B cell (primary cell): ENCODE measurements at regions not wholly inside any gene's neighbourhood (a gene's known extent, or its start where the extent isn't known, plus 50 kb on each side); places are given as distances from the start of the nearest gene placed in this dataset.

Source experiments
- ATAC-seq: fragments of 200-7000 bp; cut with Tn5 transposase; one replicate; pipeline ENCODE4 v1.10.0; 2021; ENCODE audit warnings: low read depth, mild to moderate bottlenecking, moderate number of reproducible peaks, moderate library complexity
- CTCF ChIA-PET: fragments of 350-600 bp; sonication (Branson Sonifier 250); formaldehyde crosslinking; loops from one replicate; lab custom pipeline; 2021; ENCODE audit warnings: antibody characterized with exemption, inconsistent platforms; lab: Charles Lee
- POLR2A ChIA-PET: fragments of 350-600 bp; sonication (Branson Sonifier 250); formaldehyde crosslinking; loops from one replicate; lab custom pipeline; 2021; ENCODE audit warnings: antibody characterized with exemption; lab: Charles Lee
- DNase-seq: peaks from one replicate; pipeline ENCODE4 v3.0.0; 2013
- H2AFZ ChIP-seq: 2 replicates; pipeline ENCODE4 v1.6.1; 2012; ENCODE audit warnings: mild to moderate bottlenecking, low read depth, low read length; ENCODE audit not compliant: insufficient read depth, poor library complexity, severe bottlenecking
- H3K27ac ChIP-seq, 2 donors: 1 replicate in 1 of 2; 2 replicates in 1 of 2; pipeline ENCODE4 v1.5.1; 2012 to 2013; ENCODE audit warnings: low read length in 2 of 2, mild to moderate bottlenecking in 2 of 2, moderate library complexity in 1 of 2
- H3K27me3 ChIP-seq, 4 experiments: fragments of 200-600 bp in 1 of 4; sonication (generic) in 1 of 4; replicated peaks in 1 of 4; 1 replicate in 2 of 4; 2 replicates in 2 of 4; pipeline versions ENCODE4 v1.6.1 to v1.7.0; 2013 to 2016; ENCODE audit warnings: low read length in 3 of 4, mild to moderate bottlenecking in 2 of 4, mixed read lengths in 1 of 4, moderate library complexity in 1 of 4; ENCODE audit not compliant: insufficient read depth in 4 of 4, control insufficient read depth in 3 of 4; ENCODE audit errors: control extremely low read depth in 1 of 4
- H3K36me3 ChIP-seq, 2 experiments: replicated peaks in 1 of 2; 1 replicate in 1 of 2; 2 replicates in 1 of 2; pipeline versions ENCODE4 v1.6.1 to v1.7.1; 2013; ENCODE audit warnings: low read length in 1 of 2; ENCODE audit not compliant: insufficient read depth in 2 of 2, control insufficient read depth in 1 of 2; ENCODE audit errors: control extremely low read depth in 1 of 2, extremely low read depth in 1 of 2
- H3K4me1 ChIP-seq, 2 donors: fragments of 200-600 bp in 1 of 2; sonication (generic) in 1 of 2; 1 replicate in 1 of 2; 2 replicates in 1 of 2; pipeline versions ENCODE4 v1.5.1 to v1.6.1; 2013 to 2017; ENCODE audit warnings: low read length in 2 of 2; ENCODE audit not compliant: control insufficient read depth in 2 of 2, insufficient read depth in 2 of 2
- H3K4me2 ChIP-seq: replicated peaks from 2 replicates; pipeline ENCODE3; 2012; ENCODE audit warnings: mild to moderate bottlenecking, low read depth, low read length; ENCODE audit not compliant: poor library complexity, severe bottlenecking
- H3K4me3 ChIP-seq, 5 experiments: fragments of 200-600 bp in 1 of 5; sonication (generic) in 1 of 5; 1 replicate in 3 of 5; 2 replicates in 2 of 5; pipeline versions ENCODE4 v1.5.1 to v1.7.0; 2011 to 2016; ENCODE audit warnings: low read length in 4 of 5, mild to moderate bottlenecking in 4 of 5, low read depth in 2 of 5, control low read depth in 1 of 5, moderate library complexity in 1 of 5; ENCODE audit not compliant: insufficient read depth in 1 of 5; ENCODE audit errors: control extremely low read depth in 1 of 5, extremely low read depth in 1 of 5
- H3K79me2 ChIP-seq: fragments of 200-600 bp; sonication (generic); one replicate; pipeline ENCODE4 v1.6.0; 2016; ENCODE audit warnings: low read length; ENCODE audit not compliant: control insufficient read depth, insufficient read depth
- H3K9ac ChIP-seq: fragments of 200-600 bp; sonication (generic); 2 replicates; pipeline ENCODE4 v1.6.1; 2017; ENCODE audit warnings: mild to moderate bottlenecking, low read length, moderate library complexity
- H3K9me3 ChIP-seq, 3 donors: one replicate each; pipeline versions ENCODE4 v1.6.1 to v1.7.1; 2013; ENCODE audit warnings: low read length in 2 of 3; ENCODE audit not compliant: control insufficient read depth in 2 of 3, insufficient read depth in 1 of 3; ENCODE audit errors: control extremely low read depth in 1 of 3
- H4K20me1 ChIP-seq: 2 replicates; pipeline ENCODE4 v1.6.0; 2012; ENCODE audit warnings: mild to moderate bottlenecking, low read length; ENCODE audit not compliant: insufficient read depth, control insufficient read depth, poor library complexity, severe bottlenecking
- H3K27ac Mint-ChIP-seq: one replicate; pipeline ENCODE4 v1.8.0; 2021; ENCODE audit warnings: mixed read lengths
- H3K27me3 Mint-ChIP-seq: one replicate; pipeline ENCODE4 v1.8.0; 2021; ENCODE audit warnings: mixed read lengths
- H3K4me1 Mint-ChIP-seq: one replicate; pipeline ENCODE4 v1.8.0; 2021; ENCODE audit warnings: mixed read lengths
- H3K4me3 Mint-ChIP-seq: one replicate; pipeline ENCODE4 v1.8.0; 2021; ENCODE audit warnings: mixed read lengths
- H3K9me3 Mint-ChIP-seq: one replicate; pipeline ENCODE4 v1.8.0; 2022; ENCODE audit warnings: mixed read lengths; ENCODE audit not compliant: insufficient read depth
- CTCF ChIP-seq: fragments of 200-600 bp; IDR thresholded peaks from one replicate; pipeline ENCODE4 v1.8.0; 2022; ENCODE audit warnings: antibody characterized with exemption, mild to moderate bottlenecking
- EZH2 ChIP-seq: IDR thresholded peaks from 2 replicates; pipeline ENCODE4 v1.6.1; 2012; ENCODE audit warnings: borderline replicate concordance, low read depth, mild to moderate bottlenecking, moderate library complexity, low read length; ENCODE audit not compliant: insufficient read depth, poor library complexity, severe bottlenecking
- WGBS: methylation state at CpG from one replicate; pipeline ENCODE4 v1.1.5; 2013; ENCODE audit warnings: missing lambda C conversion rate; ENCODE audit not compliant: insufficient coverage; 5-methylcytosine and 5-hydroxymethylcytosine counted together
- intact Hi-C: fragments of 100-400 bp; cut with micrococcal nuclease; formaldehyde crosslinking; loops from one replicate; pipeline ENCODE4 v1.10.0; 2022

GRCh38 chrX:39465906-39466305 lies 631.9 kb downstream of the BCOR start:
- intact Hi-C loops: no loop called here
- no peak for ATAC-seq
- no peaks in the 10 kb centered on the region for H3K4me1 Mint-ChIP-seq
- H3K4me3 ChIP-seq: no peak overlapping the region
- peaks cover 6% of the 10 kb centered on the region for H3K27me3 Mint-ChIP-seq
- no peak for DNase-seq
- no peaks in the 10 kb centered on the region for H3K36me3 ChIP-seq
- no peaks in the 10 kb centered on the region for H3K27me3 ChIP-seq
- no peaks in the 10 kb centered on the region for H4K20me1 ChIP-seq
- CTCF ChIA-PET: no interaction called here
- H3K27ac Mint-ChIP-seq: no peak overlapping the region
- H3K79me2 ChIP-seq: no peaks in the 10 kb centered on the region
- H3K4me2 ChIP-seq: no peak overlapping the region
- no peaks in the 10 kb centered on the region for H3K9me3 Mint-ChIP-seq
- no peak for TF ChIP-seq EZH2
- no peak for TF ChIP-seq CTCF
- no peaks in the 10 kb centered on the region for H3K4me1 ChIP-seq
- H3K4me3 Mint-ChIP-seq: no peak overlapping the region
- 56% methylated on average over 1 of the region's 4 CpGs for WGBS
- H3K27ac ChIP-seq: no peak overlapping the region
- no peak overlapping the region for H2AFZ ChIP-seq
- no peaks in the 10 kb centered on the region for H3K9me3 ChIP-seq
- POLR2A ChIA-PET: no interaction called here
- H3K9ac ChIP-seq: no peak overlapping the region

- POLR2A ChIA-PET: no interaction called here
- H3K4me2 ChIP-seq: no peak overlapping the region
- no peaks in the 10 kb centered on the region for H3K4me1 Mint-ChIP-seq
- H3K4me3 Mint-ChIP-seq: no peak overlapping the region
- no peaks in the 10 kb centered on the region for H3K79me2 ChIP-seq
- peaks cover 6% of the 10 kb centered on the region for H3K27me3 Mint-ChIP-seq
- no peaks in the 10 kb centered on the region for H3K27me3 ChIP-seq
- H3K36me3 ChIP-seq: no peaks in the 10 kb centered on the region
- no peak overlapping the region for H2AFZ ChIP-seq
- 87% methylated on average over 3 of the region's 4 CpGs for WGBS
- ATAC-seq (no peak), DNase-seq (no peak)
- H3K9me3 ChIP-seq: no peaks in the 10 kb centered on the region
- no peak overlapping the region for H3K9ac ChIP-seq
- intact Hi-C loops: no loop called here
- H3K4me1 ChIP-seq: no peaks in the 10 kb centered on the region
- H3K27ac ChIP-seq: no peak overlapping the region
- TF ChIP-seq EZH2 (no peak), CTCF (no peak)
- CTCF ChIA-PET: interaction anchor here (0.7 kb wide), 1 partner anchor 219 kb away, joined by 3 read pairs; no protein-coding TSS in a partner anchor
- H3K4me3 ChIP-seq: no peak overlapping the region
- H4K20me1 ChIP-seq: no peaks in the 10 kb centered on the region
- no peak overlapping the region for H3K27ac Mint-ChIP-seq
- no peaks in the 10 kb centered on the region for H3K9me3 Mint-ChIP-seq
Observed at GRCh38 chrX:39469126-39469525, 628.6 kb downstream of the BCOR start.
